Endodermal cell (in vitro differentiated cells): ENCODE measurements at regions not wholly inside any gene's neighbourhood (a gene's known extent, or its start where the extent isn't known, plus 50 kb on each side); places are given as distances from the start of the nearest gene placed in this dataset.

ENCODE experiments used
- DNase-seq: peaks from one replicate; pipeline ENCODE4 v3.0.0-alpha.2; 2017
- H3K27ac ChIP-seq: 2 replicates; pipeline ENCODE4 v1.5.1; 2013; ENCODE audit warnings: mild to moderate bottlenecking, low read depth, low read length, moderate library complexity
- H3K27me3 ChIP-seq: 2 replicates; pipeline ENCODE4 v1.6.1; 2013; ENCODE audit warnings: mild to moderate bottlenecking, low read length, moderate library complexity; ENCODE audit not compliant: insufficient read depth, control insufficient read depth, poor library complexity, severe bottlenecking
- H3K36me3 ChIP-seq: 2 replicates; pipeline ENCODE4 v1.7.0; 2013; ENCODE audit warnings: mild to moderate bottlenecking, low read length, moderate library complexity; ENCODE audit not compliant: control insufficient read depth, insufficient read depth
- H3K4me1 ChIP-seq: one replicate; pipeline ENCODE4 v1.7.0; 2013; ENCODE audit warnings: low read length; ENCODE audit not compliant: control insufficient read depth, insufficient read depth
- H3K4me3 ChIP-seq: 2 replicates; pipeline ENCODE4 v1.5.1; 2013; ENCODE audit warnings: mild to moderate bottlenecking, low read length, moderate library complexity
- H3K9ac ChIP-seq: 2 replicates; pipeline ENCODE4 v1.6.1; 2013; ENCODE audit warnings: mild to moderate bottlenecking, low read length, moderate library complexity; ENCODE audit not compliant: poor library complexity, severe bottlenecking; ENCODE audit errors: extremely low read depth
- H3K9me3 ChIP-seq: 2 replicates; pipeline ENCODE4 v1.6.1; 2013; ENCODE audit warnings: mild to moderate bottlenecking, low read length, moderate library complexity; ENCODE audit not compliant: control insufficient read depth
- H3K27ac Mint-ChIP-seq: 2 replicates; pipeline ENCODE4 v1.8.0; 2020; ENCODE audit warnings: mixed read lengths
- H3K27me3 Mint-ChIP-seq: 2 replicates; pipeline ENCODE4 v1.8.0; 2021; ENCODE audit warnings: mild to moderate bottlenecking, mixed read lengths; ENCODE audit not compliant: insufficient read depth
- H3K36me3 Mint-ChIP-seq: 2 replicates; pipeline ENCODE4 v1.8.0; 2020; ENCODE audit warnings: low read depth, mixed read lengths
- H3K4me1 Mint-ChIP-seq: 2 replicates; pipeline ENCODE4 v1.8.0; 2020; ENCODE audit warnings: mixed read lengths
- H3K4me3 Mint-ChIP-seq: 2 replicates; pipeline ENCODE4 v1.8.0; 2020; ENCODE audit warnings: mild to moderate bottlenecking, moderate library complexity, mixed read lengths
- H3K9me3 Mint-ChIP-seq: 2 replicates; pipeline ENCODE4 v1.8.0; 2020; ENCODE audit warnings: mild to moderate bottlenecking, mixed read lengths
- WGBS, 2 experiments: methylation state at CpG; one replicate each; pipeline versions ENCODE4 v1.1.5 to v1.1.7; 2013; ENCODE audit warnings: missing lambda C conversion rate in 2 of 2, mixed read lengths in 1 of 2; ENCODE audit not compliant: insufficient coverage in 1 of 2, insufficient read length in 1 of 2; 5-methylcytosine and 5-hydroxymethylcytosine counted together
- TF ChIP-seq, protein P1 (sequence below): fragments of 200-600 bp; sonication (generic); conservative IDR thresholded peaks from 2 replicates; pipeline ENCODE4 v1.5.0; 2021; ENCODE audit warnings: antibody characterized with exemption, mild to moderate bottlenecking

DNA sequence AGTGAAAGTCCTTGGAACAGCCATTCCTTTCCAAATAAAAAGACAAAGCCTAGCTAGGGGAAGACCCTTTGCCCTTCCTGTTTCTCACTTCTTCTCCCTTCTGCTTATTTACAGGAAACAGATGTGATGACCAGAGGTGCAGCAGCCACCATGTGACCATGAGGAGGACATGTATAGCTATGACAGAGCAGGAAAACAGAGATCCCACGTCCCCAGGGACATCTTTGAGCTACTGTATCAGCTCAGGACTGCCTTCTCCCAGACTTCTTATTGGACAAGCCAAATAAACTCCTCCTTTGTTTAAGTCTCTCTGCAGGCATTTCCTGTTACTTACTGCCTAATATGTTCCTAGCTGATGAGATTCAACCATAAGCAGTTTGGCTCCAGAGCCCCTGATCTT lies 133.1 kb upstream of the MLN start:
- no peak overlapping the region for H3K27ac Mint-ChIP-seq
- no peak for DNase-seq
- no peaks in the 10 kb centered on the region for H3K36me3 Mint-ChIP-seq
- Histone ChIP-seq H3K4me3 (no peak overlapping the region), H3K27ac (no peak overlapping the region), H3K36me3 (no peaks in the 10 kb centered on the region), H3K4me1 (no peaks in the 10 kb centered on the region), H3K9me3 (no peaks in the 10 kb centered on the region), H3K9ac (no peak overlapping the region), H3K27me3 (no peaks in the 10 kb centered on the region)
- peaks cover 31% of the 10 kb centered on the region for H3K27me3 Mint-ChIP-seq
- H3K4me1 Mint-ChIP-seq: peaks cover 12% of the 10 kb centered on the region
- H3K4me3 Mint-ChIP-seq: no peak overlapping the region
- WGBS, 2 experiments: 76 to 86% methylated on average over 1 of the region's 1 CpG
- H3K9me3 Mint-ChIP-seq: no peaks in the 10 kb centered on the region
- TF ChIP-seq, protein P1, sequence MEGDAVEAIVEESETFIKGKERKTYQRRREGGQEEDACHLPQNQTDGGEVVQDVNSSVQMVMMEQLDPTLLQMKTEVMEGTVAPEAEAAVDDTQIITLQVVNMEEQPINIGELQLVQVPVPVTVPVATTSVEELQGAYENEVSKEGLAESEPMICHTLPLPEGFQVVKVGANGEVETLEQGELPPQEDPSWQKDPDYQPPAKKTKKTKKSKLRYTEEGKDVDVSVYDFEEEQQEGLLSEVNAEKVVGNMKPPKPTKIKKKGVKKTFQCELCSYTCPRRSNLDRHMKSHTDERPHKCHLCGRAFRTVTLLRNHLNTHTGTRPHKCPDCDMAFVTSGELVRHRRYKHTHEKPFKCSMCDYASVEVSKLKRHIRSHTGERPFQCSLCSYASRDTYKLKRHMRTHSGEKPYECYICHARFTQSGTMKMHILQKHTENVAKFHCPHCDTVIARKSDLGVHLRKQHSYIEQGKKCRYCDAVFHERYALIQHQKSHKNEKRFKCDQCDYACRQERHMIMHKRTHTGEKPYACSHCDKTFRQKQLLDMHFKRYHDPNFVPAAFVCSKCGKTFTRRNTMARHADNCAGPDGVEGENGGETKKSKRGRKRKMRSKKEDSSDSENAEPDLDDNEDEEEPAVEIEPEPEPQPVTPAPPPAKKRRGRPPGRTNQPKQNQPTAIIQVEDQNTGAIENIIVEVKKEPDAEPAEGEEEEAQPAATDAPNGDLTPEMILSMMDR: no peak

DNA sequence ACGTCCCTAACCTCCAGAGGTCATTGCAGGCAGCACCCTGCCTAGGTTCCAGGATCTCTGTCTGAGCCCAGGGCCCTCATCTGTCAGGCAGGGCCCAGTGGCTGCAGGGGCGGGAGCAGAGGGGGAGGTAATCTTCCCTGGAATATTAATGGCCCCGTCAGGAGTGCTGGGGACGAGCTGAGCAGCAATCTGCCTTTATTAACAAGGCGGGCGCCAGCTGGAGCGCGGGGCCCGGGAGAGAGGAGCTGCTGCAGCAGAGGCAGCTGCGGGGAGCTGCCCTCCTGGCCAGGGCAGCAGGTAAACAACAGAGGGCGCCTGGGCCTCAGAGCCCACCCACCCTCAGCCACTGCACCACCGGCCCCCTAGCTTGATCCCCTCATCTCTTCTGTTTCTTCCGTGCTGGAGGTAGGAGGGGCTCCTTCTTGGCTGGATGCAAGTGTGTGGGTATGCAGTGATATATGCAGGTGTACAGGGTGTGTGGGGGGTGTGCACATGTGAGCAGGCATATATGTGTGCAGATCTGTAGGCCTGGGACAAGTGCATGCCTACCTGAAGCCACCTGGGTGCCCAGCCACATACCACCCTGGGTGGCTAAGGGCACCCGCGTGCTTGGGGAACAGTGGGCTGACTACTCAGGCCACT lies 131.8 kb upstream of the MLN start:
- Mint-ChIP-seq H3K4me3 (no peak overlapping the region), H3K27me3 (peaks cover 29% of the 10 kb centered on the region), H3K27ac (no peak overlapping the region), H3K36me3 (no peaks in the 10 kb centered on the region), H3K9me3 (no peaks in the 10 kb centered on the region), H3K4me1 (peaks cover 12% of the 10 kb centered on the region)
- H3K4me1 ChIP-seq: no peaks in the 10 kb centered on the region
- no peak overlapping the region for H3K4me3 ChIP-seq
- no peaks in the 10 kb centered on the region for H3K9me3 ChIP-seq
- 75 to 87% methylated on average over 10 to 15 of the region's 15 CpGs for WGBS, 2 experiments
- no peaks in the 10 kb centered on the region for H3K27me3 ChIP-seq
- no peak overlapping the region for H3K9ac ChIP-seq
- H3K27ac ChIP-seq: no peak overlapping the region
- no peaks in the 10 kb centered on the region for H3K36me3 ChIP-seq
- DNase-seq: peak; percentile 65
- TF ChIP-seq, protein P1: peak; percentile 47

DNA sequence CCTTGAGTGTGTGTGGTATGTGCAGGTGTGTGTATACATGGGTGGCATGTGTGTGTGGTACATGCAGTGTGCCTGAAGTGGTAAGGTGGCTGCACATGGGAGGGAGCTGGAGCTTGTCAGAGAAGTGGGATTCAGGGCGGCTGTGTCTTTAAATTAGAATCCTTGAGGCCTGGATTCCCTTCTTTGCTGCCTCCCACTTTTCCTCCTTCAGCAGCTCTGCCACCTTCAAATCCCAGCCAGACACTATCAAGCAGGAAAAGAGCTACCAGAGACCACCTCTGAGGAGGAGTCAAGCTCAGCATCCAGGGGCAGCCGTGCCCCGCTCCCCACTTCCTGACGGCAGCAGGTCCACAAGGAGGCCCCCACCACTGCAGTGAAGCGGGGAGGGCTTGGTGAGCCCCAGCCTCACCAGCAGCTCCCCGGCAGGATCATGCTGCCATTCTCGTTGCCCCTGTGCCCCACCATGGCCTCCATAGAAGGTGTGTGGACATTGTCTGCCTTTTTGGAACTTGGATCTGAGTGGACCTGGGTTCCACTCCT lies 131.0 kb upstream of the MLN start:
- Mint-ChIP-seq H3K4me1 (peaks cover 12% of the 10 kb centered on the region), H3K27me3 (peaks cover 27% of the 10 kb centered on the region), H3K36me3 (no peaks in the 10 kb centered on the region), H3K9me3 (no peaks in the 10 kb centered on the region), H3K27ac (no peak overlapping the region), H3K4me3 (no peak overlapping the region)
- H3K27me3 ChIP-seq: no peaks in the 10 kb centered on the region
- no peak overlapping the region for H3K4me3 ChIP-seq
- no peak overlapping the region for H3K9ac ChIP-seq
- no peaks in the 10 kb centered on the region for H3K4me1 ChIP-seq
- 72 to 88% methylated on average over 3 to 7 of the region's 7 CpGs for WGBS, 2 experiments
- DNase-seq: no peak
- no peak overlapping the region for H3K27ac ChIP-seq
- TF ChIP-seq, protein P1: no peak
- H3K9me3 ChIP-seq: no peaks in the 10 kb centered on the region
- H3K36me3 ChIP-seq: no peaks in the 10 kb centered on the region
